H1 (cell line): ENCODE measurements at regions not wholly inside any gene's neighbourhood (a gene's known extent, or its start where the extent isn't known, plus 50 kb on each side); places are given as distances from the start of the nearest gene placed in this dataset.
A peak's percentile ranks its signal among the peaks of the same experiment; 100 is the strongest.

Source experiments
- CTCF ChIA-PET: fragments of 300-600 bp; sonication (Branson Sonifier 250); formaldehyde crosslinking; loops from one replicate; lab custom pipeline; 2021; ENCODE audit not compliant: partially characterized antibody; lab: Charles Lee
- POLR2A ChIA-PET: fragments of 300-600 bp; sonication (Branson Sonifier 250); formaldehyde crosslinking; loops from one replicate; lab custom pipeline; 2021; ENCODE audit warnings: inconsistent platforms; ENCODE audit not compliant: partially characterized antibody; lab: Charles Lee
- DNase-seq, 2 experiments: peaks; one replicate each; pipeline versions ENCODE4 v3.0.0 to v3.0.0-alpha.2; 2010 to 2022; ENCODE audit warnings: low spot score in 2 of 2, low read depth in 1 of 2, mixed read lengths in 1 of 2
- FAIRE-seq: peaks from 2 replicates; lab custom pipeline; 2011; peaks lifted over from hg19 to GRCh38; lab: Jason Lieb, UNC
- H2AFZ ChIP-seq: 2 replicates; pipeline ENCODE4 v1.8.1; 2012; ENCODE audit warnings: low read length, inconsistent platforms
- H2AK5ac ChIP-seq: 2 replicates; pipeline ENCODE4 v1.6.1; 2013; ENCODE audit warnings: low read depth, low read length
- H2BK120ac ChIP-seq: replicated peaks from 2 replicates; pipeline ENCODE3; 2013; ENCODE audit warnings: low read depth, low read length, inconsistent platforms
- H2BK12ac ChIP-seq: 2 replicates; pipeline ENCODE4 v1.6.1; 2013; ENCODE audit warnings: low read depth, low read length
- H2BK15ac ChIP-seq: 2 replicates; pipeline ENCODE4 v1.6.1; 2013; ENCODE audit warnings: low read length
- H2BK20ac ChIP-seq: 2 replicates; pipeline ENCODE4 v1.6.1; 2013; ENCODE audit warnings: low read length
- H2BK5ac ChIP-seq: 2 replicates; pipeline ENCODE4 v1.6.1; 2013; ENCODE audit warnings: low read depth, low read length
- H3K14ac ChIP-seq: 2 replicates; pipeline ENCODE4 v1.6.1; 2013; ENCODE audit warnings: inconsistent platforms; ENCODE audit not compliant: insufficient read length
- H3K18ac ChIP-seq: 2 replicates; pipeline ENCODE4 v1.6.1; 2013; ENCODE audit warnings: low read length; ENCODE audit errors: extremely low read depth
- H3K23ac ChIP-seq: 2 replicates; pipeline ENCODE4 v1.6.1; 2013; ENCODE audit warnings: inconsistent platforms; ENCODE audit not compliant: insufficient read length
- H3K23me2 ChIP-seq: 2 replicates; pipeline ENCODE4 v1.6.1; 2013; ENCODE audit warnings: low read depth, low read length
- H3K27ac ChIP-seq: 2 replicates; pipeline ENCODE4 v1.6.1; 2011; ENCODE audit warnings: low read depth, low read length, inconsistent platforms
- H3K27me3 ChIP-seq, 4 experiments: replicated peaks in 1 of 4; 1 replicate in 1 of 4; 2 replicates in 3 of 4; pipeline versions ENCODE4 v1.6.1 to v1.8.1; 2011 to 2013; ENCODE audit warnings: low read length in 3 of 4, mild to moderate bottlenecking in 3 of 4, inconsistent platforms in 2 of 4, mixed read lengths in 2 of 4, moderate library complexity in 1 of 4; ENCODE audit not compliant: control insufficient read depth in 3 of 4, insufficient read depth in 3 of 4; ENCODE audit errors: extremely low read depth in 1 of 4
- H3K36me3 ChIP-seq, 4 experiments: 2 replicates each; pipeline versions ENCODE4 v1.6.1 to v1.8.1; 2011 to 2013; ENCODE audit warnings: mild to moderate bottlenecking in 4 of 4, low read length in 3 of 4, moderate library complexity in 2 of 4, control low read depth in 1 of 4, inconsistent platforms in 1 of 4; ENCODE audit not compliant: insufficient read depth in 4 of 4, control insufficient read depth in 2 of 4
- H3K4ac ChIP-seq: replicated peaks from 2 replicates; pipeline ENCODE3; 2013; ENCODE audit warnings: low read length, low read depth, mixed read lengths, inconsistent platforms; ENCODE audit not compliant: insufficient read length
- H3K4me1 ChIP-seq, 4 experiments: replicated peaks in 1 of 4; 1 replicate in 1 of 4; 2 replicates in 3 of 4; pipeline versions ENCODE4 v1.6.1 to v1.8.1; 2011 to 2013; ENCODE audit warnings: low read length in 3 of 4, inconsistent platforms in 2 of 4, mixed read lengths in 1 of 4; ENCODE audit not compliant: insufficient read depth in 4 of 4, control insufficient read depth in 3 of 4
- H3K4me2 ChIP-seq, 2 experiments: 2 replicates each; pipeline versions ENCODE4 v1.6.1 to v1.8.1; 2011 to 2013; ENCODE audit warnings: low read depth in 2 of 2, low read length in 2 of 2, control low read depth in 1 of 2, inconsistent platforms in 1 of 2, mild to moderate bottlenecking in 1 of 2; ENCODE audit not compliant: insufficient read depth in 1 of 2
- H3K4me3 ChIP-seq, 4 experiments: fragments of 200-600, 300-600 bp in 1 of 4; sonication (generic), shearing (Covaris generic), sonication (Bioruptor Twin) in 1 of 4; 2 replicates each; pipeline versions ENCODE4 v1.5.1 to v1.8.1; 2011 to 2016; ENCODE audit warnings: low read length in 4 of 4, low read depth in 3 of 4, control low read depth in 2 of 4, inconsistent platforms in 2 of 4, mild to moderate bottlenecking in 2 of 4, mixed read lengths in 1 of 4, moderate library complexity in 1 of 4; ENCODE audit not compliant: insufficient read depth in 2 of 4; ENCODE audit errors: extremely low read depth in 1 of 4
- H3K56ac ChIP-seq: replicated peaks from 2 replicates; pipeline ENCODE3; 2013; ENCODE audit warnings: low read depth, mild to moderate bottlenecking, mixed read lengths, low read length, inconsistent platforms; ENCODE audit not compliant: insufficient read length
- H3K79me1 ChIP-seq: 2 replicates; pipeline ENCODE4 v1.6.1; 2013; ENCODE audit warnings: low read depth, low read length, control low read depth
- H3K79me2 ChIP-seq, 2 experiments: 2 replicates each; pipeline versions ENCODE4 v1.6.1 to v1.8.1; 2012 to 2013; ENCODE audit warnings: low read length in 2 of 2, mild to moderate bottlenecking in 2 of 2, inconsistent platforms in 1 of 2; ENCODE audit not compliant: insufficient read depth in 2 of 2, control insufficient read depth in 1 of 2
- H3K9ac ChIP-seq, 4 experiments: replicated peaks in 1 of 4; 1 replicate in 1 of 4; 2 replicates in 3 of 4; pipeline versions ENCODE4 v1.6.1 to v1.8.1; 2011 to 2013; ENCODE audit warnings: low read depth in 3 of 4, low read length in 3 of 4, control low read depth in 2 of 4, mild to moderate bottlenecking in 2 of 4, moderate library complexity in 2 of 4, inconsistent platforms in 1 of 4; ENCODE audit errors: extremely low read depth in 1 of 4
- H3K9me3 ChIP-seq, 2 experiments: 2 replicates each; pipeline versions ENCODE4 v1.6.1 to v1.8.1; 2012 to 2013; ENCODE audit warnings: mild to moderate bottlenecking in 2 of 2, moderate library complexity in 2 of 2, control low read depth in 1 of 2, inconsistent platforms in 1 of 2, low read depth in 1 of 2, low read length in 1 of 2, mixed read lengths in 1 of 2; ENCODE audit not compliant: insufficient read depth in 2 of 2
- H4K20me1 ChIP-seq, 2 experiments: replicated peaks in 1 of 2; 2 replicates each; pipeline versions ENCODE3 to v1.8.1; 2011 to 2013; ENCODE audit warnings: inconsistent platforms in 2 of 2, low read length in 2 of 2, mild to moderate bottlenecking in 1 of 2; ENCODE audit not compliant: insufficient read depth in 2 of 2, control insufficient read depth in 1 of 2
- H4K5ac ChIP-seq: 2 replicates; pipeline ENCODE4 v1.6.1; 2013; ENCODE audit warnings: low read length, low read depth, mixed read lengths, inconsistent platforms; ENCODE audit not compliant: insufficient read length
- H4K8ac ChIP-seq: 2 replicates; pipeline ENCODE4 v1.8.0; 2013; ENCODE audit warnings: mild to moderate bottlenecking, moderate library complexity, low read length, inconsistent platforms; ENCODE audit not compliant: insufficient read depth; ENCODE audit errors: extremely low read depth
- H4K91ac ChIP-seq: replicated peaks from 2 replicates; pipeline ENCODE3; 2013; ENCODE audit warnings: low read length, mixed read lengths, inconsistent platforms; ENCODE audit not compliant: insufficient read length
- BACH1 ChIP-seq: IDR thresholded peaks from 2 replicates; pipeline ENCODE4 v1.6.1; 2012; ENCODE audit warnings: low read length, improper control_type of control experiment
- EZH2 ChIP-seq: fragments of 200-600 bp; sonication (generic); IDR thresholded peaks from 2 replicates; pipeline ENCODE4 v1.7.1; 2012; ENCODE audit warnings: low read depth, mild to moderate bottlenecking, moderate library complexity, low read length, inconsistent platforms; ENCODE audit not compliant: severe bottlenecking
- GTF2F1 ChIP-seq: IDR thresholded peaks from 2 replicates; pipeline ENCODE4 v1.6.1; 2012; ENCODE audit warnings: low read depth, low read length, improper control_type of control experiment, borderline replicate concordance
- SIRT6 ChIP-seq: IDR thresholded peaks from one replicate; pipeline ENCODE4 v1.7.1; 2012; ENCODE audit warnings: low read length, inconsistent platforms
- TAF1 ChIP-seq: IDR thresholded peaks from 2 replicates; pipeline ENCODE4 v1.6.1; 2011; ENCODE audit warnings: mild to moderate bottlenecking, low read depth, low read length
- TAF7 ChIP-seq: optimal IDR thresholded peaks from 2 replicates; pipeline ENCODE3; 2011; ENCODE audit warnings: low read depth, mild to moderate bottlenecking, inconsistent platforms, low read length, moderate library complexity, borderline replicate concordance
- ZNF274 ChIP-seq: IDR thresholded peaks from 2 replicates; pipeline ENCODE4 v1.7.0; 2012; ENCODE audit warnings: low read length, borderline replicate concordance; ENCODE audit errors: extremely low read depth
- WGBS, 2 experiments: shearing (Covaris generic) in 1 of 2; methylation state at CpG; one replicate each; pipeline versions ENCODE4 v1.1.6 to v1.1.7; 2013 to 2015; ENCODE audit warnings: low lambda C conversion rate in 2 of 2, mixed read lengths in 2 of 2, inconsistent platforms in 1 of 2, low coverage in 1 of 2, missing lambda C conversion rate in 1 of 2; ENCODE audit not compliant: insufficient replicate concordance in 2 of 2, insufficient coverage in 1 of 2, insufficient read length in 1 of 2; ENCODE audit errors: extremely low coverage in 1 of 2, missing lambda C conversion rate in 1 of 2; 5-methylcytosine and 5-hydroxymethylcytosine counted together
- TF ChIP-seq, protein P1 (sequence below): IDR thresholded peaks from 2 replicates; pipeline ENCODE4 v1.6.1; 2011; ENCODE audit warnings: low read length, improper control_type of control experiment

DNA sequence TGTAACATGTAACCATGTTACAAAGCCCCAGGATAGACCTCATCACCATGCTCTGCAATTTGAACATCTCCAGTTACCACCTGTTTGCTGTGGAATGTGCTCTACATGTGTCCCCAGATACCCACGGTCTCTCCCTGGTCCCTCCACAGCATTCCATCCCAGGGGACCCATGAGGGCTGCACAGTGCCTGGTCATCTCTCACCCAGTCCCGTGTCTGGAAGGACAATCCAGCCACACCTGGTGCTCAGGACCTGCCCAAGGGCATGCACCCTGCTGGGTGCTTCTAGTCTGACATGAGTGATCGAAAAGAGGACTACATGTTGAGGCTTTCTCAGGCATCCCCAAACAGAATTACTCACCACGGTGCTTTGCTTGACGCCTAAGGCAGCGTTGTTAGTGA is 119.6 kb upstream of the ATP10A start:
- no peak overlapping the region for H3K18ac ChIP-seq
- H2BK12ac ChIP-seq, result no peak overlapping the region
- no peak overlapping the region for H3K4me2 ChIP-seq
- H3K23me2 ChIP-seq, result no peaks in the 10 kb centered on the region
- POLR2A ChIA-PET, result no interaction called here
- CTCF ChIA-PET, result interaction anchor here (0.7 to 1.6 kb wide), 2 partner anchors 278 to 446 kb away, joined by 3 read pairs; no protein-coding TSS in a partner anchor
- H3K4me1 ChIP-seq, result peaks cover 0 to 8% (median 0%) of the 10 kb centered on the region in 4 experiments; a peak in 1 of 7 replicates
- no peak overlapping the region; the same call in 1 of the 2 replicates for H2BK15ac ChIP-seq
- TF ChIP-seq, protein P1, sequence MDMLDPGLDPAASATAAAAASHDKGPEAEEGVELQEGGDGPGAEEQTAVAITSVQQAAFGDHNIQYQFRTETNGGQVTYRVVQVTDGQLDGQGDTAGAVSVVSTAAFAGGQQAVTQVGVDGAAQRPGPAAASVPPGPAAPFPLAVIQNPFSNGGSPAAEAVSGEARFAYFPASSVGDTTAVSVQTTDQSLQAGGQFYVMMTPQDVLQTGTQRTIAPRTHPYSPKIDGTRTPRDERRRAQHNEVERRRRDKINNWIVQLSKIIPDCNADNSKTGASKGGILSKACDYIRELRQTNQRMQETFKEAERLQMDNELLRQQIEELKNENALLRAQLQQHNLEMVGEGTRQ, result no peak
- no peak for TF ChIP-seq GTF2F1
- TF ChIP-seq TAF7, result no peak
- no peak for TF ChIP-seq TAF1
- no peak for TF ChIP-seq ZNF274
- TF ChIP-seq BACH1, result no peak
- TF ChIP-seq EZH2, result no peak
- no peak for TF ChIP-seq SIRT6
- TF ChIP-seq, all 59 proteins: peak for 0
- Histone ChIP-seq H2BK120ac (no peak overlapping the region), H3K4ac (no peak overlapping the region), H3K27me3 (no peaks in the 10 kb centered on the region), H4K20me1 (no peaks in the 10 kb centered on the region), H4K5ac (no peak overlapping the region), H4K8ac (no peak overlapping the region), H2AFZ (no peak overlapping the region), H3K9ac (no peak overlapping the region), H3K14ac (no peak overlapping the region), H3K9me3 (no peaks in the 10 kb centered on the region), H3K27ac (no peak overlapping the region), H3K79me2 (no peaks in the 10 kb centered on the region), H2AK5ac (no peak overlapping the region), H3K79me1 (no peaks in the 10 kb centered on the region), H2BK20ac (no peak overlapping the region), H3K23ac (no peak overlapping the region), H3K4me3 (no peak overlapping the region), H3K36me3 (no peaks in the 10 kb centered on the region), H3K56ac (no peak overlapping the region), H4K91ac (no peak overlapping the region), H2BK5ac (peak overlapping the region; percentile 30; the same call in 1 of the 2 replicates)
- DNase-seq, result no peak
- no peak for FAIRE-seq
- 81% methylated on average over 6 of the region's 6 CpGs; no CpG with 5 or more reads in 1 of the 2 experiments for WGBS, 2 experiments
